CD4-positive, alpha-beta T cell (primary cell): ENCODE measurements at regions not wholly inside any gene's neighbourhood (a gene's known extent, or its start where the extent isn't known, plus 50 kb on each side); places are given as distances from the start of the nearest gene placed in this dataset.

Source experiments
- ATAC-seq: fragments of 200-7000 bp; cut with Tn5 transposase; one replicate; pipeline ENCODE4 v1.10.0; 2022; ENCODE audit warnings: mild to moderate bottlenecking; ENCODE audit not compliant: poor library complexity
- CTCF ChIA-PET: fragments of 350-600 bp; sonication (Branson Sonifier 250); formaldehyde crosslinking; loops from one replicate; lab custom pipeline; 2021; ENCODE audit warnings: antibody characterized with exemption, inconsistent platforms; lab: Charles Lee
- POLR2A ChIA-PET: fragments of 350-600 bp; sonication (Branson Sonifier 250); formaldehyde crosslinking; loops from one replicate; lab custom pipeline; 2021; ENCODE audit warnings: antibody characterized with exemption, inconsistent platforms; lab: Charles Lee
- DNase-seq, 14 experiments: peaks; one replicate each; pipeline ENCODE4 v3.0.0-alpha.2; 2013 to 2020; ENCODE audit warnings: mixed read lengths in 2 of 14
- H3K27ac ChIP-seq, 2 donors: one replicate each; pipeline versions ENCODE4 v1.5.1 to v1.7.0; 2013; ENCODE audit warnings: low read length in 2 of 2, low read depth in 1 of 2, mild to moderate bottlenecking in 1 of 2
- H3K27me3 ChIP-seq, 2 experiments: 1 replicate in 1 of 2; 2 replicates in 1 of 2; pipeline versions ENCODE4 v1.6.1 to v1.7.0; 2013; ENCODE audit warnings: low read length in 2 of 2, control low read depth in 1 of 2, mild to moderate bottlenecking in 1 of 2, moderate library complexity in 1 of 2; ENCODE audit not compliant: insufficient read depth in 2 of 2, control insufficient read depth in 1 of 2
- H3K36me3 ChIP-seq: one replicate; pipeline ENCODE4 v1.6.1; 2013; ENCODE audit warnings: low read length, control low read depth; ENCODE audit not compliant: insufficient read depth
- H3K4me1 ChIP-seq: one replicate; pipeline ENCODE4 v1.6.1; 2013; ENCODE audit warnings: low read length, control low read depth; ENCODE audit not compliant: insufficient read depth
- H3K4me3 ChIP-seq: one replicate; pipeline ENCODE4 v1.5.1; 2013; ENCODE audit warnings: mild to moderate bottlenecking, low read length, moderate library complexity
- H3K9me3 ChIP-seq, 2 experiments: 1 replicate in 1 of 2; 2 replicates in 1 of 2; pipeline versions ENCODE4 v1.6.1 to v1.7.0; 2013; ENCODE audit warnings: low read length in 2 of 2, mild to moderate bottlenecking in 2 of 2, control low read depth in 1 of 2, moderate library complexity in 1 of 2; ENCODE audit not compliant: control insufficient read depth in 1 of 2, insufficient read depth in 1 of 2
- H3K27ac Mint-ChIP-seq: one replicate; pipeline ENCODE4 v1.8.0; 2020; ENCODE audit warnings: mixed read lengths
- H3K27me3 Mint-ChIP-seq: one replicate; pipeline ENCODE4 v1.8.0; 2021; ENCODE audit warnings: mixed read lengths
- H3K36me3 Mint-ChIP-seq: one replicate; pipeline ENCODE4 v1.8.0; 2021; ENCODE audit warnings: low read depth, mixed read lengths
- H3K4me1 Mint-ChIP-seq: one replicate; pipeline ENCODE4 v1.8.0; 2021; ENCODE audit warnings: low read depth, mixed read lengths
- H3K4me3 Mint-ChIP-seq: one replicate; pipeline ENCODE4 v1.8.0; 2020; ENCODE audit warnings: mild to moderate bottlenecking, mixed read lengths
- H3K9me3 Mint-ChIP-seq: one replicate; pipeline ENCODE4 v1.8.0; 2020; ENCODE audit warnings: mixed read lengths
- intact Hi-C, 2 experiments: fragments of 100-400 bp; cut with DNase I in 1 of 2; cut with micrococcal nuclease in 1 of 2; formaldehyde crosslinking; loops; one replicate each; pipeline versions ENCODE4 v1.15.1 to v1.9.0; 2023 to 2025; cut with DNase I, micrococcal nuclease
- TF ChIP-seq, protein P1 (sequence below): fragments of 200-600 bp; IDR thresholded peaks from one replicate; pipeline ENCODE4 v1.8.0; 2022; ENCODE audit warnings: antibody characterized with exemption, mild to moderate bottlenecking

DNA sequence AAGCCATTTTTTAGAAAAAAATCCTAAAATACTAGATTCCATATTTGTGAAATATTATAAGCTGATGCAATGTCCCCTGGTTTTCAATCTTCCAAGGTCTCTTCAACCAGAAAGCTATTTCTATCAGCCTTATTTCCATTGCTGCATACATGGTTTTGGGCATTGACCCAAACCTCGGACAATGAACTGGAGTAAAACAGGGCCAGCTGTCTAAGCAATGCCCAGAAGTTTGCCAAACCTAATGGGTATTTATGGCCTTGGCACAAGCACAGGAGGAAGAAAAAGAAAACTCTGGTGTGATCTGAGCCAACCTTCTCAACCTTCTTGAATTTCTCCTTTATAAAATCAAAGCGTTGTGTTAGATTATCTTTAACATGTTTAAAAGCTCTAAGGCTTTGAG is 402.3 kb downstream of the DNAJB9 start:
- intact Hi-C loops: no loop called here

DNA sequence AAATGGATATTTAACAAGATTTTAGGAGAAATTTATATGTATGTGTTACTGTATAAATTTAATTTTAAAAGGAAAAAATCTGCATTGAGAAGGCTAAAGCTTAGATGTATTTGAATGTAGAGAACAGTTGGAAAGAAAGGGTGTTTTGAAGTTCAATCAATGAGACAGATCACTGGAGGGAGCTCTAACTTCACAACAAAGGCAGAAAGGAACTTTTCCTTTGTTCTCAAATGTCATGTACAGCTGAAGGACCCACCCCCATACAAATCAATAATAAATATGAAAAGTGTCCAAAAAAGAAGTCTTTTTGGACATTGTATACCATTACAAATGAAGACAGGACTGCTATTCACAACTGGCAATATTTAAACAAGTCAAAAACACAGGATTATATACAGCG is 403.4 kb downstream of the DNAJB9 start:
- Mint-ChIP-seq H3K36me3 (no peaks in the 10 kb centered on the region), H3K4me3 (no peak overlapping the region), H3K4me1 (no peaks in the 10 kb centered on the region), H3K27ac (no peak overlapping the region), H3K27me3 (no peaks in the 10 kb centered on the region), H3K9me3 (peaks cover 3% of the 10 kb centered on the region)
- TF ChIP-seq, protein P1, sequence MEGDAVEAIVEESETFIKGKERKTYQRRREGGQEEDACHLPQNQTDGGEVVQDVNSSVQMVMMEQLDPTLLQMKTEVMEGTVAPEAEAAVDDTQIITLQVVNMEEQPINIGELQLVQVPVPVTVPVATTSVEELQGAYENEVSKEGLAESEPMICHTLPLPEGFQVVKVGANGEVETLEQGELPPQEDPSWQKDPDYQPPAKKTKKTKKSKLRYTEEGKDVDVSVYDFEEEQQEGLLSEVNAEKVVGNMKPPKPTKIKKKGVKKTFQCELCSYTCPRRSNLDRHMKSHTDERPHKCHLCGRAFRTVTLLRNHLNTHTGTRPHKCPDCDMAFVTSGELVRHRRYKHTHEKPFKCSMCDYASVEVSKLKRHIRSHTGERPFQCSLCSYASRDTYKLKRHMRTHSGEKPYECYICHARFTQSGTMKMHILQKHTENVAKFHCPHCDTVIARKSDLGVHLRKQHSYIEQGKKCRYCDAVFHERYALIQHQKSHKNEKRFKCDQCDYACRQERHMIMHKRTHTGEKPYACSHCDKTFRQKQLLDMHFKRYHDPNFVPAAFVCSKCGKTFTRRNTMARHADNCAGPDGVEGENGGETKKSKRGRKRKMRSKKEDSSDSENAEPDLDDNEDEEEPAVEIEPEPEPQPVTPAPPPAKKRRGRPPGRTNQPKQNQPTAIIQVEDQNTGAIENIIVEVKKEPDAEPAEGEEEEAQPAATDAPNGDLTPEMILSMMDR: no peak
- no peaks in the 10 kb centered on the region for H3K9me3 ChIP-seq
- ChIA-PET POLR2A (no interaction called here), CTCF (no interaction called here)
- intact Hi-C loops: no loop called here
- H3K4me3 ChIP-seq: no peak overlapping the region
- H3K27ac ChIP-seq: no peak overlapping the region
- ATAC-seq: no peak
- H3K4me1 ChIP-seq: no peaks in the 10 kb centered on the region
- no peaks in the 10 kb centered on the region for H3K27me3 ChIP-seq
- no peaks in the 10 kb centered on the region for H3K36me3 ChIP-seq
- DNase-seq: no peak

More for the DNA sequence above, 402.3 kb downstream of the DNAJB9 start:
- H3K4me1 Mint-ChIP-seq: no peaks in the 10 kb centered on the region
- H3K4me3 Mint-ChIP-seq: no peak overlapping the region
- no peak overlapping the region for H3K27ac ChIP-seq
- H3K4me1 ChIP-seq: no peaks in the 10 kb centered on the region
- no peaks in the 10 kb centered on the region for H3K27me3 Mint-ChIP-seq
- TF ChIP-seq, protein P1: no peak
- ATAC-seq: no peak
- no peaks in the 10 kb centered on the region for H3K27me3 ChIP-seq
- no peak overlapping the region for H3K4me3 ChIP-seq
- H3K9me3 Mint-ChIP-seq: peaks cover 2% of the 10 kb centered on the region
- H3K36me3 ChIP-seq: no peaks in the 10 kb centered on the region
- CTCF ChIA-PET: no interaction called here
- H3K27ac Mint-ChIP-seq: no peak overlapping the region
- H3K9me3 ChIP-seq: no peaks in the 10 kb centered on the region
- no peak for DNase-seq
- no peaks in the 10 kb centered on the region for H3K36me3 Mint-ChIP-seq
- POLR2A ChIA-PET: no interaction called here

DNA sequence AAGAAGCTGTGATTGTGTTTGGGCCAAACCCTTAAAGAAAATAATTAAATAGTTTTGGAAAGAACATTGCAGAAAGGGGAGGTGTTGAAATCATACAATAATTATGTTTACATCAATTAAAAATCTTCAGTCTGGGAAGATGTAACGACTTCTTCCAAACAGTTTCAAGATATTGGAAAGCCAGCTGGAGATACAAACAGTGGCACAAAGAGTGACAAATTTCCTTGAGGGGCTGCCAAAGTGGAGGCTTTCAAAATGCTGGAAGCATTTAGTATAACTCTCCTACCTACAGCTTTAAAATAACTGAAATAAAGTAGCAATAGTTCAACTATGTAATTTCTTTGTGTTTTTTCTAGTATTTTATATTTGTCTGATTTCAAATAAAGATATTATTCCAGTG is 405.0 kb downstream of the DNAJB9 start:
- H3K36me3 ChIP-seq: no peaks in the 10 kb centered on the region
- ChIA-PET POLR2A (no interaction called here), CTCF (no interaction called here)
- DNase-seq (no peak), ATAC-seq (no peak)
- TF ChIP-seq, protein P1: no peak
- H3K4me1 ChIP-seq: no peaks in the 10 kb centered on the region
- intact Hi-C loops: no loop called here
- no peak overlapping the region for H3K4me3 ChIP-seq
- Mint-ChIP-seq H3K36me3 (no peaks in the 10 kb centered on the region), H3K4me3 (no peak overlapping the region), H3K27ac (no peak overlapping the region), H3K4me1 (no peaks in the 10 kb centered on the region), H3K9me3 (peaks cover 5% of the 10 kb centered on the region), H3K27me3 (no peaks in the 10 kb centered on the region)
- H3K27ac ChIP-seq: no peak overlapping the region
- no peaks in the 10 kb centered on the region for H3K27me3 ChIP-seq
- H3K9me3 ChIP-seq: no peaks in the 10 kb centered on the region
